Stimulated activated naive CD8-positive, alpha-beta T cell treated with anti-CD3 and anti-CD28 coated beads, Interleukin-15, amount 100 ng/mL, for 72 hours (primary cell): ENCODE measurements at regions not wholly inside any gene's neighbourhood (a gene's known extent, or its start where the extent isn't known, plus 50 kb on each side); places are given as distances from the start of the nearest gene placed in this dataset.
"Not testable (repeated sequence)": the region's sequence is repeated elsewhere in the genome, so short reads cannot be mapped to it uniquely, and the experiment has no call there.

ENCODE experiments used
- ATAC-seq: fragments of 150-1000 bp; cut with Tn5 transposase; 2 replicates; pipeline ENCODE4 v1.10.0; 2021; ENCODE audit warnings: mild to moderate bottlenecking, moderate library complexity
- DNase-seq, 2 donors: peaks; one replicate each; pipeline ENCODE4 v3.0.0; 2021 to 2022
- H3K27ac Mint-ChIP-seq, 2 donors: one replicate each; pipeline ENCODE4 v1.8.0; 2022; ENCODE audit warnings: mild to moderate bottlenecking in 2 of 2, mixed read lengths in 2 of 2, moderate library complexity in 2 of 2
- H3K27me3 Mint-ChIP-seq: one replicate; pipeline ENCODE4 v1.8.0; 2022; ENCODE audit warnings: mixed read lengths
- H3K4me1 Mint-ChIP-seq: one replicate; pipeline ENCODE4 v1.8.0; 2022; ENCODE audit warnings: mild to moderate bottlenecking, mixed read lengths
- H3K4me3 Mint-ChIP-seq, 2 donors: one replicate each; pipeline ENCODE4 v1.8.0; 2022; ENCODE audit warnings: mild to moderate bottlenecking in 2 of 2, mixed read lengths in 2 of 2, moderate library complexity in 1 of 2
- H3K9me3 Mint-ChIP-seq, 2 donors: one replicate each; pipeline ENCODE4 v1.8.0; 2022; ENCODE audit warnings: mixed read lengths in 2 of 2

GRCh38 chr1:29681416-29681815, 445.1 kb downstream of the PTPRU start:
- not testable (repeated sequence) for H3K27me3 Mint-ChIP-seq, ATAC-seq, H3K4me1 Mint-ChIP-seq, H3K9me3 Mint-ChIP-seq, H3K4me3 Mint-ChIP-seq, DNase-seq, H3K27ac Mint-ChIP-seq

- no peaks in the 10 kb centered on the region for H3K27me3 Mint-ChIP-seq
- ATAC-seq (no peak), DNase-seq (no peak)
- no peak overlapping the region for H3K27ac Mint-ChIP-seq
- H3K4me3 Mint-ChIP-seq = no peak overlapping the region
- no peaks in the 10 kb centered on the region for H3K9me3 Mint-ChIP-seq
- H3K4me1 Mint-ChIP-seq = no peaks in the 10 kb centered on the region
Observed at GRCh38 chr1:29679828-29680558, 443.7 kb downstream of the PTPRU start.

GRCh38 chr1:29679316-29679715, 443.0 kb downstream of the PTPRU start:
- no peak overlapping the region for H3K4me3 Mint-ChIP-seq
- H3K9me3 Mint-ChIP-seq = no peaks in the 10 kb centered on the region
- no peaks in the 10 kb centered on the region for H3K4me1 Mint-ChIP-seq
- no peak for DNase-seq
- no peak overlapping the region for H3K27ac Mint-ChIP-seq
- no peaks in the 10 kb centered on the region for H3K27me3 Mint-ChIP-seq
- no peak for ATAC-seq

GRCh38 chr1:29677028-29678024, 441.0 kb downstream of the PTPRU start:
- Mint-ChIP-seq H3K27me3 (no peaks in the 10 kb centered on the region), H3K27ac (peak overlapping the region in 1 of 2 donors; percentile 51), H3K9me3 (no peaks in the 10 kb centered on the region), H3K4me1 (no peaks in the 10 kb centered on the region), H3K4me3 (no peak overlapping the region)
- ATAC-seq (no peak), DNase-seq (no peak)

GRCh38 chr1:29676496-29676895, 440.2 kb downstream of the PTPRU start:
- no peaks in the 10 kb centered on the region for H3K27me3 Mint-ChIP-seq
- H3K27ac Mint-ChIP-seq = peak overlapping the region in 1 of 2 donors; percentile 51
- H3K9me3 Mint-ChIP-seq = no peaks in the 10 kb centered on the region
- no peak overlapping the region for H3K4me3 Mint-ChIP-seq
- DNase-seq = no peak
- ATAC-seq = no peak
- H3K4me1 Mint-ChIP-seq = no peaks in the 10 kb centered on the region

- no peaks in the 10 kb centered on the region for H3K9me3 Mint-ChIP-seq
- no peak for DNase-seq
- H3K4me1 Mint-ChIP-seq = no peaks in the 10 kb centered on the region
- ATAC-seq = no peak
- H3K4me3 Mint-ChIP-seq = no peak overlapping the region
- H3K27ac Mint-ChIP-seq = no peak overlapping the region
- H3K27me3 Mint-ChIP-seq = no peaks in the 10 kb centered on the region
Observed at GRCh38 chr1:29675481-29676263, 439.4 kb downstream of the PTPRU start.

- Mint-ChIP-seq H3K4me3 (no peak overlapping the region), H3K4me1 (no peaks in the 10 kb centered on the region), H3K27ac (no peak overlapping the region), H3K9me3 (no peaks in the 10 kb centered on the region), H3K27me3 (no peaks in the 10 kb centered on the region)
- ATAC-seq (no peak), DNase-seq (no peak)
Observed at GRCh38 chr1:29674627-29675326, 438.5 kb downstream of the PTPRU start.

GRCh38 chr1:29673669-29674626, 437.6 kb downstream of the PTPRU start:
- Mint-ChIP-seq H3K27ac (peak overlapping the region in 1 of 2 donors; percentile 91), H3K4me1 (no peaks in the 10 kb centered on the region), H3K4me3 (no peak overlapping the region), H3K9me3 (no peaks in the 10 kb centered on the region), H3K27me3 (no peaks in the 10 kb centered on the region)
- no peak for DNase-seq
- ATAC-seq = no peak

- no peak for ATAC-seq
- H3K9me3 Mint-ChIP-seq = no peaks in the 10 kb centered on the region
Observed at GRCh38 chr1:29673228-29673500, 436.8 kb downstream of the PTPRU start.

GRCh38 chr1:29672416-29673227, 436.3 kb downstream of the PTPRU start:
- Mint-ChIP-seq H3K4me3 (no peak overlapping the region), H3K27me3 (no peaks in the 10 kb centered on the region), H3K4me1 (no peaks in the 10 kb centered on the region), H3K27ac (peak overlapping the region in 1 of 2 donors; percentile 91), H3K9me3 (no peaks in the 10 kb centered on the region)
- ATAC-seq (no peak), DNase-seq (no peak)

More at GRCh38 chr1:29673228-29673500, 436.8 kb downstream of the PTPRU start:
- no peaks in the 10 kb centered on the region for H3K27me3 Mint-ChIP-seq
- no peak overlapping the region for H3K4me3 Mint-ChIP-seq
- H3K4me1 Mint-ChIP-seq = no peaks in the 10 kb centered on the region
- H3K27ac Mint-ChIP-seq = no peak overlapping the region
- no peak for DNase-seq

- H3K9me3 Mint-ChIP-seq = no peaks in the 10 kb centered on the region
- no peak overlapping the region for H3K4me3 Mint-ChIP-seq
- H3K27me3 Mint-ChIP-seq = no peaks in the 10 kb centered on the region
- peak overlapping the region in 1 of 2 donors; percentile 91 for H3K27ac Mint-ChIP-seq
- no peak for ATAC-seq
- DNase-seq = no peak
- H3K4me1 Mint-ChIP-seq = no peaks in the 10 kb centered on the region
Observed at GRCh38 chr1:29671446-29672356, 435.4 kb downstream of the PTPRU start.

- Mint-ChIP-seq H3K4me3 (no peak overlapping the region), H3K27me3 (no peaks in the 10 kb centered on the region), H3K9me3 (no peaks in the 10 kb centered on the region), H3K4me1 (no peaks in the 10 kb centered on the region), H3K27ac (no peak overlapping the region)
- DNase-seq (no peak), ATAC-seq (no peak)
Observed at GRCh38 chr1:29670752-29671151, 434.4 kb downstream of the PTPRU start.

- H3K4me1 Mint-ChIP-seq = no peaks in the 10 kb centered on the region
- no peaks in the 10 kb centered on the region for H3K9me3 Mint-ChIP-seq
- no peak overlapping the region for H3K27ac Mint-ChIP-seq
- H3K27me3 Mint-ChIP-seq = peaks cover 6% of the 10 kb centered on the region
- ATAC-seq (no peak), DNase-seq (no peak)
- no peak overlapping the region for H3K4me3 Mint-ChIP-seq
Observed at GRCh38 chr1:29669912-29670311, 433.6 kb downstream of the PTPRU start.
